ENCODE measurements at regions not wholly inside any gene's neighbourhood (a gene's known extent, or its start where the extent isn't known, plus 50 kb on each side); places are given as distances from the start of the nearest gene placed in this dataset.

DNA sequence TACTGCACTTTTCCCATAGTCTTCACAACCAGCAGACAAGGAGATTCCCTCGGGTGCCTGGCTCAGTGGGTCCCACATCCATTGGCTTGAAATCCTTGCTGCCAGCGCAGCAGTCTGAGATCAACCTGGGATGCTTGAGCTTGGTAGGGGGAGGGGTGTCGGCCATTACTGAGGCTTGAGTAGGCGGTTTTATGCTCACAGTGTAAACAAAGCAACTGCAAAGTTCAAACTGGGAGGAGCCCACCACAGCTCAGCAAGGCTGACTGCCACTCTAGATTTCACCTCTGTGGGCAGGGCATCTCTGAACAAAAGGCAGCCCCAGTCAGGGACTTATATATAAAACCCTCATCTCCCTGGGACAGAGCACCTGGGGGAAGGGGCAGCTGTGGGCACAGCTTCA is 512.3 kb upstream of the MPDZ start:
- H3K4me3 ChIP-seq (ENCODE audit: low read depth, low read length): no peak overlapping the region
- DNase-seq (ENCODE audit: low read depth, low spot score): no peak
- no peak for TF ChIP-seq CTCF (IDR thresholded peaks at IDR 0.05; ENCODE audit: insufficient read depth, low read length, missing control alignments)
- ChIA-PET CTCF (no interaction called here), POLR2A (no interaction called here)

DNA sequence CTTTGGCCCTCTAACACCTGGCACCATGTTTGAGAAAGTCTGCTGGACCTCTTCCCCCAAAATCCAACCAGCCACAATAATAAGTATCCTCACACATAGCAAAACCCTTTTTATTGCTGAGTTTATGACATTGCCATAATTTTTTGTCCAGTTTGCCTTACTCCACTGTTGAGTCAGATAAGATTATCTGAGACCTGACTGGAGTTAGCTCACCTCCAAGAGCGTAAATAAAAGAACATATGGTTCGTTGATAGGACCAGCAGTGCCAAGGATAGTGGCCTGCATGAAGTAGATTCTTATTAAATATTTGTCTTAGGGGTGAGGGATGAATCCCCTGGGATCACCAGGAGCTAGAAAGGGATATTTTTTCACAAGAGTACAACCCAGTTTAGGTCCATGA is 510.6 kb upstream of the MPDZ start:
- DNase-seq (ENCODE audit: low read depth, low spot score): no peak
- no peak for TF ChIP-seq CTCF (IDR thresholded peaks at IDR 0.05; ENCODE audit: insufficient read depth, low read length, missing control alignments)
- ChIA-PET CTCF (no interaction called here), POLR2A (no interaction called here)
- no peak overlapping the region for H3K4me3 ChIP-seq (ENCODE audit: low read depth, low read length)

DNA sequence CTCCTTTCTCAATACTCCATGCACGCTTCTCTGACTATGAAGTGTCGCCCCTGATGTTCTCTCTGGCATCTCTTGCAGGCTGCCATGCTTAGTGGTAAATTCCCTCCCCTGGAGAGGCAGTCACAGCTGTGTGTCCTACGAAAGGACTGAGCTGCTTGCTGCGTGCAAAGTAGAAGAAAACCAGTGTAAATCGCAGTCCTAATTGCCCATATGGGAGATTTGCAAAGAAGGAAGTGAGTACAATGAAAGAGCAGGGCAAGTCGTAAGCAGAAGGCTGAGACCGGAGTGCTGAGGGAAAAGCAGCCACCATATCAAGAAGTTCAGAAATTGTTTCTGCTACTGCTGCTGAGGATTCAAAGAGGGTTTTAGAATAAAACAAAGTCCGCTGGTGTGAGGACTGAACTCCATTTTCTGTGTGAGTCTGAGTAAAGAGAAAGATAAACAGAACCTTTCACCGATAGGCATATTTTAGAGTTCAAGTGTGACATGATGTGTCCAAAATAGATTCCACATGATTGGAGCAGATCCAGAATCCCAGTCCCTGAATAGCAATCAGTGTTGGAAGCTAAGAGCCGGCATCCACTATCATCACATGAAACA is 507.8 kb upstream of the MPDZ start:
- CTCF ChIA-PET: interaction anchor here (0.6 kb wide), 1 partner anchor 1065 kb away, joined by 3 read pairs; no protein-coding TSS in a partner anchor
- TF ChIP-seq CTCF (IDR thresholded peaks at IDR 0.05; ENCODE audit: insufficient read depth, low read length, missing control alignments): no peak
- POLR2A ChIA-PET: no interaction called here
- no peak overlapping the region for H3K4me3 ChIP-seq (ENCODE audit: low read depth, low read length)
- DNase-seq (ENCODE audit: low read depth, low spot score): no peak

- DNase-seq (ENCODE audit: low read depth, low spot score): no peak
- ChIA-PET POLR2A (no interaction called here), CTCF (no interaction called here)
- TF ChIP-seq CTCF (IDR thresholded peaks at IDR 0.05; ENCODE audit: insufficient read depth, low read length, missing control alignments): no peak
- no peak overlapping the region for H3K4me3 ChIP-seq (ENCODE audit: low read depth, low read length)
Observed at GRCh38 chr9:13786711-13787110, 507.2 kb upstream of the MPDZ start.

DNA sequence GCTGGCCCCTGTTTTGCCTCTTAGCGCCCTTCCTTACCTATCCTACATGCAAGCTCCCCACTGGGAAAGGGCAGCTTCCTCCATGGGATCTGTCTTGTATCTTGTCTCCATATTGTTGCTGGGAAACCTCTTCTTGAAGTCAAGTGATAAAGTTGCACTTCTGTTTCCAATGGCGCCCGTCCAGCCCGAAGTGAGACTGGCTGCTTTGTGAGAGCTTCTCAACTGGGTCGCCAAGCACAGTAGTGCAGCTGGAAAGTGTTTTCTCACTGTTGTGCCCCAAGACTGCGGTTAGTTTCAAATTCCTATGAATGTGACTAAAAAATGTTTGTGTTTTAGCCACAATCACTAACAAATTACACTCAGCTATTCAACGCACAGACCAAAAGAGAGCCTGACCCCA is 506.6 kb upstream of the MPDZ start:
- no peak for TF ChIP-seq CTCF (IDR thresholded peaks at IDR 0.05; ENCODE audit: insufficient read depth, low read length, missing control alignments)
- POLR2A ChIA-PET: no interaction called here
- DNase-seq (ENCODE audit: low read depth, low spot score): no peak
- no peak overlapping the region for H3K4me3 ChIP-seq (ENCODE audit: low read depth, low read length)
- CTCF ChIA-PET: no interaction called here

GRCh38 chr9:13779106-13779505 is 499.6 kb upstream of the MPDZ start:
- TF ChIP-seq CTCF (IDR thresholded peaks at IDR 0.05; ENCODE audit: insufficient read depth, low read length, missing control alignments): no peak
- no peak overlapping the region for H3K4me3 ChIP-seq (ENCODE audit: low read depth, low read length)
- ChIA-PET CTCF (no interaction called here), POLR2A (no interaction called here)
- no peak for DNase-seq (ENCODE audit: low read depth, low spot score)

Measured in AG04449 (cell line).